DMS114 treated with DMSO at 0.1 percent for 48 hours (cell line): ENCODE measurements at regions not wholly inside any gene's neighbourhood (a gene's known extent, or its start where the extent isn't known, plus 50 kb on each side); places are given as distances from the start of the nearest gene placed in this dataset.

Experiments used
- DNase-seq: peaks from one replicate; lab custom pipeline; 2025; ENCODE audit not compliant: unreplicated experiment; lab: John Stamatoyannopoulos, UW

GRCh38 chr14:39847194-39847593, 415.0 kb upstream of the FBXO33 start:
- DNase-seq = no peak

GRCh38 chr14:39843881-39844280, 411.6 kb upstream of the FBXO33 start:
- no peak for DNase-seq

- DNase-seq = no peak
These were observed 408.9 kb upstream of the FBXO33 start for GRCh38 chr14:39841088-39841487.

GRCh38 chr14:39827901-39828655, 395.8 kb upstream of the FBXO33 start:
- DNase-seq = no peak

GRCh38 chr14:39812532-39813320, 380.5 kb upstream of the FBXO33 start:
- no peak for DNase-seq

- DNase-seq = no peak
These were observed 375.0 kb upstream of the FBXO33 start for GRCh38 chr14:39807271-39807670.

- no peak for DNase-seq
These were observed 352.2 kb upstream of the FBXO33 start for GRCh38 chr14:39784461-39784860.

- DNase-seq = no peak
These were observed 349.2 kb upstream of the FBXO33 start for GRCh38 chr14:39781466-39781865.

- no peak for DNase-seq
These were observed 341.3 kb upstream of the FBXO33 start for GRCh38 chr14:39773387-39774126.

- no peak for DNase-seq
These were observed 340.4 kb upstream of the FBXO33 start for GRCh38 chr14:39772627-39773026.

GRCh38 chr14:39768589-39768988, 336.4 kb upstream of the FBXO33 start:
- DNase-seq = no peak

- DNase-seq = no peak
These were observed 334.3 kb upstream of the FBXO33 start for GRCh38 chr14:39766397-39767000.

GRCh38 chr14:39765676-39766075, 333.4 kb upstream of the FBXO33 start:
- no peak for DNase-seq

GRCh38 chr14:39763402-39763890, 331.2 kb upstream of the FBXO33 start:
- DNase-seq = no peak

GRCh38 chr14:39762576-39763401, 330.6 kb upstream of the FBXO33 start:
- DNase-seq = no peak

- no peak for DNase-seq
These were observed 323.1 kb upstream of the FBXO33 start for GRCh38 chr14:39755269-39755878.

GRCh38 chr14:39740454-39740853, 308.2 kb upstream of the FBXO33 start:
- no peak for DNase-seq

- no peak for DNase-seq
These were observed 307.6 kb upstream of the FBXO33 start for GRCh38 chr14:39739796-39740195.

GRCh38 chr14:39734306-39734705, 302.1 kb upstream of the FBXO33 start:
- no peak for DNase-seq

- DNase-seq = no peak
These were observed 301.5 kb upstream of the FBXO33 start for GRCh38 chr14:39733741-39734140.
